B cell (primary cell): ENCODE measurements at regions not wholly inside any gene's neighbourhood (a gene's known extent, or its start where the extent isn't known, plus 50 kb on each side); places are given as distances from the start of the nearest gene placed in this dataset.

ENCODE experiments used
- ATAC-seq: fragments of 200-7000 bp; cut with Tn5 transposase; one replicate; pipeline ENCODE4 v1.10.0; 2021; ENCODE audit warnings: low read depth, mild to moderate bottlenecking, moderate number of reproducible peaks, moderate library complexity
- CTCF ChIA-PET: fragments of 350-600 bp; sonication (Branson Sonifier 250); formaldehyde crosslinking; loops from one replicate; lab custom pipeline; 2021; ENCODE audit warnings: antibody characterized with exemption, inconsistent platforms; lab: Charles Lee
- POLR2A ChIA-PET: fragments of 350-600 bp; sonication (Branson Sonifier 250); formaldehyde crosslinking; loops from one replicate; lab custom pipeline; 2021; ENCODE audit warnings: antibody characterized with exemption; lab: Charles Lee
- DNase-seq: peaks from one replicate; pipeline ENCODE4 v3.0.0; 2013
- H2AFZ ChIP-seq: 2 replicates; pipeline ENCODE4 v1.6.1; 2012; ENCODE audit warnings: mild to moderate bottlenecking, low read depth, low read length; ENCODE audit not compliant: insufficient read depth, poor library complexity, severe bottlenecking
- H3K27ac ChIP-seq, 2 donors: 1 replicate in 1 of 2; 2 replicates in 1 of 2; pipeline ENCODE4 v1.5.1; 2012 to 2013; ENCODE audit warnings: low read length in 2 of 2, mild to moderate bottlenecking in 2 of 2, moderate library complexity in 1 of 2
- H3K27me3 ChIP-seq, 4 experiments: fragments of 200-600 bp in 1 of 4; sonication (generic) in 1 of 4; replicated peaks in 1 of 4; 1 replicate in 2 of 4; 2 replicates in 2 of 4; pipeline versions ENCODE4 v1.6.1 to v1.7.0; 2013 to 2016; ENCODE audit warnings: low read length in 3 of 4, mild to moderate bottlenecking in 2 of 4, mixed read lengths in 1 of 4, moderate library complexity in 1 of 4; ENCODE audit not compliant: insufficient read depth in 4 of 4, control insufficient read depth in 3 of 4; ENCODE audit errors: control extremely low read depth in 1 of 4
- H3K36me3 ChIP-seq, 2 experiments: replicated peaks in 1 of 2; 1 replicate in 1 of 2; 2 replicates in 1 of 2; pipeline versions ENCODE4 v1.6.1 to v1.7.1; 2013; ENCODE audit warnings: low read length in 1 of 2; ENCODE audit not compliant: insufficient read depth in 2 of 2, control insufficient read depth in 1 of 2; ENCODE audit errors: control extremely low read depth in 1 of 2, extremely low read depth in 1 of 2
- H3K4me1 ChIP-seq, 2 donors: fragments of 200-600 bp in 1 of 2; sonication (generic) in 1 of 2; 1 replicate in 1 of 2; 2 replicates in 1 of 2; pipeline versions ENCODE4 v1.5.1 to v1.6.1; 2013 to 2017; ENCODE audit warnings: low read length in 2 of 2; ENCODE audit not compliant: control insufficient read depth in 2 of 2, insufficient read depth in 2 of 2
- H3K4me2 ChIP-seq: replicated peaks from 2 replicates; pipeline ENCODE3; 2012; ENCODE audit warnings: mild to moderate bottlenecking, low read depth, low read length; ENCODE audit not compliant: poor library complexity, severe bottlenecking
- H3K4me3 ChIP-seq, 5 experiments: fragments of 200-600 bp in 1 of 5; sonication (generic) in 1 of 5; 1 replicate in 3 of 5; 2 replicates in 2 of 5; pipeline versions ENCODE4 v1.5.1 to v1.7.0; 2011 to 2016; ENCODE audit warnings: low read length in 4 of 5, mild to moderate bottlenecking in 4 of 5, low read depth in 2 of 5, control low read depth in 1 of 5, moderate library complexity in 1 of 5; ENCODE audit not compliant: insufficient read depth in 1 of 5; ENCODE audit errors: control extremely low read depth in 1 of 5, extremely low read depth in 1 of 5
- H3K79me2 ChIP-seq: fragments of 200-600 bp; sonication (generic); one replicate; pipeline ENCODE4 v1.6.0; 2016; ENCODE audit warnings: low read length; ENCODE audit not compliant: control insufficient read depth, insufficient read depth
- H3K9ac ChIP-seq: fragments of 200-600 bp; sonication (generic); 2 replicates; pipeline ENCODE4 v1.6.1; 2017; ENCODE audit warnings: mild to moderate bottlenecking, low read length, moderate library complexity
- H3K9me3 ChIP-seq, 3 donors: one replicate each; pipeline versions ENCODE4 v1.6.1 to v1.7.1; 2013; ENCODE audit warnings: low read length in 2 of 3; ENCODE audit not compliant: control insufficient read depth in 2 of 3, insufficient read depth in 1 of 3; ENCODE audit errors: control extremely low read depth in 1 of 3
- H4K20me1 ChIP-seq: 2 replicates; pipeline ENCODE4 v1.6.0; 2012; ENCODE audit warnings: mild to moderate bottlenecking, low read length; ENCODE audit not compliant: insufficient read depth, control insufficient read depth, poor library complexity, severe bottlenecking
- H3K27ac Mint-ChIP-seq: one replicate; pipeline ENCODE4 v1.8.0; 2021; ENCODE audit warnings: mixed read lengths
- H3K27me3 Mint-ChIP-seq: one replicate; pipeline ENCODE4 v1.8.0; 2021; ENCODE audit warnings: mixed read lengths
- H3K4me1 Mint-ChIP-seq: one replicate; pipeline ENCODE4 v1.8.0; 2021; ENCODE audit warnings: mixed read lengths
- H3K4me3 Mint-ChIP-seq: one replicate; pipeline ENCODE4 v1.8.0; 2021; ENCODE audit warnings: mixed read lengths
- H3K9me3 Mint-ChIP-seq: one replicate; pipeline ENCODE4 v1.8.0; 2022; ENCODE audit warnings: mixed read lengths; ENCODE audit not compliant: insufficient read depth
- CTCF ChIP-seq: fragments of 200-600 bp; IDR thresholded peaks from one replicate; pipeline ENCODE4 v1.8.0; 2022; ENCODE audit warnings: antibody characterized with exemption, mild to moderate bottlenecking
- EZH2 ChIP-seq: IDR thresholded peaks from 2 replicates; pipeline ENCODE4 v1.6.1; 2012; ENCODE audit warnings: borderline replicate concordance, low read depth, mild to moderate bottlenecking, moderate library complexity, low read length; ENCODE audit not compliant: insufficient read depth, poor library complexity, severe bottlenecking
- WGBS: methylation state at CpG from one replicate; pipeline ENCODE4 v1.1.5; 2013; ENCODE audit warnings: missing lambda C conversion rate; ENCODE audit not compliant: insufficient coverage; 5-methylcytosine and 5-hydroxymethylcytosine counted together
- intact Hi-C: fragments of 100-400 bp; cut with micrococcal nuclease; formaldehyde crosslinking; loops from one replicate; pipeline ENCODE4 v1.10.0; 2022

- H3K9me3 ChIP-seq, result no peaks in the 10 kb centered on the region
- H3K9ac ChIP-seq, result no peak overlapping the region
- H3K27ac Mint-ChIP-seq, result no peak overlapping the region
- CTCF ChIA-PET, result no interaction called here
- 64% methylated on average over 3 of the region's 4 CpGs for WGBS
- no peaks in the 10 kb centered on the region for H3K27me3 Mint-ChIP-seq
- no peaks in the 10 kb centered on the region for H3K36me3 ChIP-seq
- DNase-seq, result no peak
- TF ChIP-seq CTCF (no peak), EZH2 (no peak)
- H4K20me1 ChIP-seq, result no peaks in the 10 kb centered on the region
- no peak overlapping the region for H3K27ac ChIP-seq
- no peaks in the 10 kb centered on the region for H3K4me1 ChIP-seq
- no peak for ATAC-seq
- no peaks in the 10 kb centered on the region for H3K4me1 Mint-ChIP-seq
- H3K27me3 ChIP-seq, result no peaks in the 10 kb centered on the region
- POLR2A ChIA-PET, result no interaction called here
- no peaks in the 10 kb centered on the region for H3K9me3 Mint-ChIP-seq
- no peaks in the 10 kb centered on the region for H3K79me2 ChIP-seq
- H3K4me3 ChIP-seq, result no peak overlapping the region
- intact Hi-C loops, result no loop called here
- no peak overlapping the region for H2AFZ ChIP-seq
- no peak overlapping the region for H3K4me2 ChIP-seq
- no peak overlapping the region for H3K4me3 Mint-ChIP-seq
These were observed 538.0 kb upstream of the PLXNA2 start for GRCh38 chr1:208782186-208782585.

- intact Hi-C loops, result no loop called here
- POLR2A ChIA-PET, result no interaction called here
- ATAC-seq (no peak), DNase-seq (no peak)
- Mint-ChIP-seq H3K9me3 (no peaks in the 10 kb centered on the region), H3K27ac (no peak overlapping the region), H3K4me3 (no peak overlapping the region), H3K27me3 (peaks cover 7% of the 10 kb centered on the region), H3K4me1 (no peaks in the 10 kb centered on the region)
- H3K9me3 ChIP-seq, result no peaks in the 10 kb centered on the region
- H3K4me1 ChIP-seq, result no peaks in the 10 kb centered on the region
- CTCF ChIA-PET, result no interaction called here
- no peak overlapping the region for H3K27ac ChIP-seq
- no peak overlapping the region for H3K4me2 ChIP-seq
- no peaks in the 10 kb centered on the region for H4K20me1 ChIP-seq
- no peak overlapping the region for H3K9ac ChIP-seq
- TF ChIP-seq EZH2 (no peak), CTCF (no peak)
- H3K27me3 ChIP-seq, result no peaks in the 10 kb centered on the region
- H3K4me3 ChIP-seq, result no peak overlapping the region
- WGBS, result no CpG with 5 or more reads among the region's 1 CpG
- H2AFZ ChIP-seq, result no peak overlapping the region
- H3K36me3 ChIP-seq, result no peaks in the 10 kb centered on the region
- no peaks in the 10 kb centered on the region for H3K79me2 ChIP-seq
These were observed 541.4 kb upstream of the PLXNA2 start for GRCh38 chr1:208785629-208786028.
